H9 (cell line): ENCODE measurements at regions not wholly inside any gene's neighbourhood (a gene's known extent, or its start where the extent isn't known, plus 50 kb on each side); places are given as distances from the start of the nearest gene placed in this dataset.

ENCODE experiments used
- DNase-seq: peaks from one replicate; pipeline ENCODE4 v3.0.0-alpha.2; 2017
- H2AFZ ChIP-seq: one replicate; pipeline ENCODE4 v1.6.1; 2013; ENCODE audit warnings: mild to moderate bottlenecking, low read length, control low read depth, moderate library complexity
- H2AK5ac ChIP-seq: 2 replicates; pipeline ENCODE4 v1.6.1; 2013; ENCODE audit warnings: low read length, control low read depth, mixed read lengths; ENCODE audit not compliant: insufficient read length
- H2BK120ac ChIP-seq: one replicate; pipeline ENCODE4 v1.6.1; 2013; ENCODE audit warnings: low read depth, mild to moderate bottlenecking, low read length, control low read depth, inconsistent platforms; ENCODE audit not compliant: poor library complexity, severe bottlenecking
- H2BK12ac ChIP-seq: 2 replicates; pipeline ENCODE4 v1.6.1; 2013; ENCODE audit warnings: low read length, control low read depth, mixed read lengths, low read depth; ENCODE audit not compliant: insufficient read length
- H2BK15ac ChIP-seq: 2 replicates; pipeline ENCODE4 v1.6.1; 2013; ENCODE audit warnings: low read depth, low read length, control low read depth
- H2BK20ac ChIP-seq: one replicate; pipeline ENCODE4 v1.6.1; 2013; ENCODE audit warnings: low read depth, mild to moderate bottlenecking, low read length, control low read depth, inconsistent platforms; ENCODE audit not compliant: poor library complexity, severe bottlenecking
- H2BK5ac ChIP-seq: 2 replicates; pipeline ENCODE4 v1.6.1; 2013; ENCODE audit warnings: low read length, control low read depth, mixed read lengths; ENCODE audit not compliant: insufficient read length
- H3K14ac ChIP-seq: 2 replicates; pipeline ENCODE4 v1.6.1; 2013; ENCODE audit warnings: low read length, control low read depth; ENCODE audit not compliant: insufficient read depth
- H3K18ac ChIP-seq: 2 replicates; pipeline ENCODE4 v1.6.1; 2013; ENCODE audit warnings: low read depth, mild to moderate bottlenecking, mixed read lengths, low read length, control low read depth; ENCODE audit not compliant: insufficient read length
- H3K23ac ChIP-seq: 2 replicates; pipeline ENCODE4 v1.6.1; 2013; ENCODE audit warnings: low read length, control low read depth, mixed read lengths, low read depth; ENCODE audit not compliant: insufficient read length
- H3K23me2 ChIP-seq: 2 replicates; pipeline ENCODE4 v1.6.1; 2013; ENCODE audit warnings: low read depth, mild to moderate bottlenecking, mixed read lengths, low read length, control low read depth; ENCODE audit not compliant: insufficient read length, poor library complexity, severe bottlenecking
- H3K27ac ChIP-seq: 2 replicates; pipeline ENCODE4 v1.5.1; 2013; ENCODE audit warnings: low read length, control low read depth, mixed read lengths, low read depth; ENCODE audit not compliant: insufficient read length
- H3K27me3 ChIP-seq: 2 replicates; pipeline ENCODE4 v1.6.1; 2013; ENCODE audit warnings: low read length, control low read depth, inconsistent platforms; ENCODE audit not compliant: insufficient read depth
- H3K4ac ChIP-seq: 2 replicates; pipeline ENCODE4 v1.6.1; 2013; ENCODE audit warnings: low read depth, mild to moderate bottlenecking, control low read depth, inconsistent platforms, low read length, moderate library complexity
- H3K4me1 ChIP-seq: 2 replicates; pipeline ENCODE4 v1.6.1; 2013; ENCODE audit warnings: low read length, control low read depth, inconsistent platforms; ENCODE audit not compliant: insufficient read depth
- H3K4me2 ChIP-seq: 2 replicates; pipeline ENCODE4 v1.6.1; 2013; ENCODE audit warnings: low read length, control low read depth, mixed read lengths; ENCODE audit not compliant: insufficient read length, insufficient read depth
- H3K56ac ChIP-seq: 2 replicates; pipeline ENCODE4 v1.6.1; 2013; ENCODE audit warnings: low read depth, mild to moderate bottlenecking, mixed read lengths, low read length, control low read depth; ENCODE audit not compliant: insufficient read length
- H3K79me1 ChIP-seq: 2 replicates; pipeline ENCODE4 v1.6.1; 2013; ENCODE audit warnings: low read depth, mild to moderate bottlenecking, moderate library complexity, low read length, control low read depth, inconsistent platforms; ENCODE audit not compliant: insufficient read depth, poor library complexity, severe bottlenecking
- H3K79me2 ChIP-seq: 2 replicates; pipeline ENCODE4 v1.6.1; 2013; ENCODE audit warnings: low read length, control low read depth, inconsistent platforms; ENCODE audit not compliant: insufficient read depth
- H3K9ac ChIP-seq: 2 replicates; pipeline ENCODE4 v1.6.1; 2013; ENCODE audit warnings: low read length, control low read depth, mixed read lengths; ENCODE audit not compliant: insufficient read length; ENCODE audit errors: extremely low read depth
- H3K9me3 ChIP-seq: one replicate; pipeline ENCODE4 v1.6.1; 2013; ENCODE audit warnings: low read depth, low read length, inconsistent platforms; ENCODE audit not compliant: control insufficient read depth
- H3T11ph ChIP-seq: one replicate; pipeline ENCODE4 v1.6.1; 2013; ENCODE audit warnings: mild to moderate bottlenecking, low read length, control low read depth, inconsistent platforms
- H4K20me1 ChIP-seq: one replicate; pipeline ENCODE4 v1.6.1; 2013; ENCODE audit not compliant: control insufficient read depth, insufficient read length, insufficient read depth
- H4K5ac ChIP-seq: 2 replicates; pipeline ENCODE4 v1.6.1; 2013; ENCODE audit warnings: low read depth, mild to moderate bottlenecking, mixed read lengths, low read length, control low read depth; ENCODE audit not compliant: insufficient read length
- H4K8ac ChIP-seq: replicated peaks from 2 replicates; pipeline ENCODE4 v1.6.1; 2013; ENCODE audit warnings: low read length, control low read depth, mixed read lengths, low read depth; ENCODE audit not compliant: insufficient read length
- H4K91ac ChIP-seq: 2 replicates; pipeline ENCODE4 v1.6.1; 2013; ENCODE audit warnings: low read depth, mild to moderate bottlenecking, moderate library complexity, mixed read lengths, low read length, control low read depth; ENCODE audit not compliant: insufficient read length
- H3K27ac Mint-ChIP-seq, 3 experiments: 2 replicates in 2 of 3; 3 replicates in 1 of 3; pipeline ENCODE4 v1.8.0; 2020 to 2021; ENCODE audit warnings: mixed read lengths in 3 of 3, mild to moderate bottlenecking in 1 of 3, moderate library complexity in 1 of 3
- H3K27me3 Mint-ChIP-seq: 2 replicates; pipeline ENCODE4 v1.8.0; 2021; ENCODE audit warnings: low read depth, mild to moderate bottlenecking, moderate library complexity, mixed read lengths
- H3K36me3 Mint-ChIP-seq, 3 experiments: 2 replicates in 2 of 3; 3 replicates in 1 of 3; pipeline ENCODE4 v1.8.0; 2020 to 2021; ENCODE audit warnings: low read depth in 3 of 3, mixed read lengths in 3 of 3; ENCODE audit not compliant: insufficient read depth in 1 of 3
- H3K4me1 Mint-ChIP-seq, 2 experiments: 2 replicates each; pipeline ENCODE4 v1.8.0; 2020; ENCODE audit warnings: mixed read lengths in 2 of 2
- H3K4me3 Mint-ChIP-seq, 2 experiments: 2 replicates in 1 of 2; 3 replicates in 1 of 2; pipeline ENCODE4 v1.8.0; 2020 to 2021; ENCODE audit warnings: mild to moderate bottlenecking in 2 of 2, mixed read lengths in 2 of 2, moderate library complexity in 1 of 2
- H3K9me3 Mint-ChIP-seq, 2 experiments: 2 replicates in 1 of 2; 3 replicates in 1 of 2; pipeline ENCODE4 v1.8.0; 2020; ENCODE audit warnings: mild to moderate bottlenecking in 2 of 2, mixed read lengths in 2 of 2, moderate library complexity in 1 of 2
- WGBS: extraction: QIAGEN DNeasy Blood & Tissue Kit; methylation state at CpG from one replicate; pipeline ENCODE4 v1.1.7; 2013; ENCODE audit warnings: missing lambda C conversion rate, low lambda C conversion rate, mixed read lengths; ENCODE audit not compliant: insufficient read length; ENCODE audit errors: extremely low coverage; 5-methylcytosine and 5-hydroxymethylcytosine counted together
- TF ChIP-seq, protein P1 (sequence below): fragments of 200-600 bp; sonication (generic); conservative IDR thresholded peaks from 3 replicates; pipeline ENCODE4 v1.8.0; 2021; ENCODE audit warnings: antibody characterized with exemption, mild to moderate bottlenecking

GRCh38 chr18:34590503-34590902, 119.6 kb upstream of the DTNA start:
- H3K4ac ChIP-seq: no peak overlapping the region
- no peak overlapping the region for H2BK5ac ChIP-seq
- no peak overlapping the region for H4K91ac ChIP-seq
- TF ChIP-seq, protein P1, sequence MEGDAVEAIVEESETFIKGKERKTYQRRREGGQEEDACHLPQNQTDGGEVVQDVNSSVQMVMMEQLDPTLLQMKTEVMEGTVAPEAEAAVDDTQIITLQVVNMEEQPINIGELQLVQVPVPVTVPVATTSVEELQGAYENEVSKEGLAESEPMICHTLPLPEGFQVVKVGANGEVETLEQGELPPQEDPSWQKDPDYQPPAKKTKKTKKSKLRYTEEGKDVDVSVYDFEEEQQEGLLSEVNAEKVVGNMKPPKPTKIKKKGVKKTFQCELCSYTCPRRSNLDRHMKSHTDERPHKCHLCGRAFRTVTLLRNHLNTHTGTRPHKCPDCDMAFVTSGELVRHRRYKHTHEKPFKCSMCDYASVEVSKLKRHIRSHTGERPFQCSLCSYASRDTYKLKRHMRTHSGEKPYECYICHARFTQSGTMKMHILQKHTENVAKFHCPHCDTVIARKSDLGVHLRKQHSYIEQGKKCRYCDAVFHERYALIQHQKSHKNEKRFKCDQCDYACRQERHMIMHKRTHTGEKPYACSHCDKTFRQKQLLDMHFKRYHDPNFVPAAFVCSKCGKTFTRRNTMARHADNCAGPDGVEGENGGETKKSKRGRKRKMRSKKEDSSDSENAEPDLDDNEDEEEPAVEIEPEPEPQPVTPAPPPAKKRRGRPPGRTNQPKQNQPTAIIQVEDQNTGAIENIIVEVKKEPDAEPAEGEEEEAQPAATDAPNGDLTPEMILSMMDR: no peak
- no peak overlapping the region for H4K5ac ChIP-seq
- no peak overlapping the region for H2AFZ ChIP-seq
- H3K4me1 ChIP-seq: peaks cover 2% of the 10 kb centered on the region; the same call in 1 of the 2 replicates
- no peak overlapping the region for H3K9ac ChIP-seq
- Mint-ChIP-seq H3K9me3 (peaks cover 0 to 4% of the 10 kb centered on the region in 2 experiments; a peak in 1 of 5 replicates), H3K4me3 (no peak overlapping the region), H3K27me3 (no peaks in the 10 kb centered on the region), H3K27ac (no peak overlapping the region; a peak in 1 of 7 replicates), H3K4me1 (peaks cover 27 to 33% of the 10 kb centered on the region in 2 experiments), H3K36me3 (peaks cover 2 to 8% (median 4%) of the 10 kb centered on the region in 3 experiments; a peak in 5 of 7 replicates)
- H3K14ac ChIP-seq: no peak overlapping the region
- no peak overlapping the region for H3K4me2 ChIP-seq
- no peaks in the 10 kb centered on the region for H3K9me3 ChIP-seq
- no peaks in the 10 kb centered on the region for H3K79me1 ChIP-seq
- no peak overlapping the region for H2BK15ac ChIP-seq
- no peaks in the 10 kb centered on the region for H3K27me3 ChIP-seq
- no peak overlapping the region for H3K23ac ChIP-seq
- no peaks in the 10 kb centered on the region for H4K20me1 ChIP-seq
- no peak overlapping the region for H3T11ph ChIP-seq
- H3K79me2 ChIP-seq: no peaks in the 10 kb centered on the region
- no peak overlapping the region for H3K18ac ChIP-seq
- no peak overlapping the region for H3K56ac ChIP-seq
- H2BK120ac ChIP-seq: no peak overlapping the region
- no CpG with 5 or more reads among the region's 2 CpGs for WGBS
- no peak overlapping the region for H2BK20ac ChIP-seq
- no peak overlapping the region for H4K8ac ChIP-seq
- H2BK12ac ChIP-seq: no peak overlapping the region
- H2AK5ac ChIP-seq: no peak overlapping the region
- no peak for DNase-seq
- no peaks in the 10 kb centered on the region for H3K23me2 ChIP-seq
- no peak overlapping the region for H3K27ac ChIP-seq
